A549 (cell line): ENCODE measurements at regions not wholly inside any gene's neighbourhood (a gene's known extent, or its start where the extent isn't known, plus 50 kb on each side); places are given as distances from the start of the nearest gene placed in this dataset.

ENCODE experiments used
- JUNB ChIP-seq: fragments of >200 bp; sonication (Bioruptor Twin); formaldehyde crosslinking; IDR thresholded peaks from 2 replicates; pipeline ENCODE4 v1.6.1; 2016
- POLR2A ChIP-seq: IDR thresholded peaks from 2 replicates; pipeline ENCODE4 v1.6.1; 2012; ENCODE audit warnings: mild to moderate bottlenecking, low read length
- TF ChIP-seq, protein P1 (sequence below): fragments of >200 bp; sonication (Bioruptor Twin); formaldehyde crosslinking; IDR thresholded peaks from 3 replicates; pipeline ENCODE4 v1.6.1; 2016

DNA sequence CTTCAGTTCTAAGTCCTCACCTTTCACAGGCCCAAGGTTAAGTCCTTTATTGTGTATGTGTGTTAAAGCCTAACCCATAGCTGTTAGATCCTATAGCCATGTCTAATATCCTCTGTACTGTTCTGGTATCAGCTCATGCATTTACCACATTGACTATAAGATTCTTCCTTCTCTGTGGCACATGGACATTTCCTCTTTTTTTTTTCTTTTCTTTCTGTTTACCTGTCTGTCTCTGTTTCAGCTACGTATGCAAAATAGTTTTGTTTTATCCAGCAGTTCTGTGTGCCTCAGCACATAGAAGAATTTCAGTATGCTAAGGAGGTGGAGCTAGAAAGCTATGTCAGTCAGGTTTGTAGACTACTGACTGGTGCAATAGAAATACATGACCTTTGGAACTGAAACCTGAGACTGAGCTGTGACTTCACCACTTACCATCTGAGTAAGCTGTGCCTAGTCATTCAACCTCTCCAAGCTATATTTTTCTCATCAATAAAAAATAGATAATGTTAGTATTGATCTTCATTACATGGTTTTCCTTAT lies 155.6 kb upstream of the VLDLR start:
- TF ChIP-seq POLR2A (no peak), JUNB (no peak)
- TF ChIP-seq, protein P1, sequence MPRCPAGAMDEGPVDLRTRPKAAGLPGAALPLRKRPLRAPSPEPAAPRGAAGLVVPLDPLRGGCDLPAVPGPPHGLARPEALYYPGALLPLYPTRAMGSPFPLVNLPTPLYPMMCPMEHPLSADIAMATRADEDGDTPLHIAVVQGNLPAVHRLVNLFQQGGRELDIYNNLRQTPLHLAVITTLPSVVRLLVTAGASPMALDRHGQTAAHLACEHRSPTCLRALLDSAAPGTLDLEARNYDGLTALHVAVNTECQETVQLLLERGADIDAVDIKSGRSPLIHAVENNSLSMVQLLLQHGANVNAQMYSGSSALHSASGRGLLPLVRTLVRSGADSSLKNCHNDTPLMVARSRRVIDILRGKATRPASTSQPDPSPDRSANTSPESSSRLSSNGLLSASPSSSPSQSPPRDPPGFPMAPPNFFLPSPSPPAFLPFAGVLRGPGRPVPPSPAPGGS = no peak
